Thymus (tissue), 11 donors: ENCODE measurements at regions not wholly inside any gene's neighbourhood (a gene's known extent, or its start where the extent isn't known, plus 50 kb on each side); places are given as distances from the start of the nearest gene placed in this dataset.

Experiments
- DNase-seq, 9 donors: peaks; one replicate each; pipeline ENCODE4 v3.0.0-alpha.2; 2013; ENCODE audit warnings: low spot score in 9 of 9, low read depth in 6 of 9, missing footprints in 1 of 9
- H3K27ac ChIP-seq, 2 donors: one replicate each; pipeline ENCODE4 v1.5.1; 2013; ENCODE audit warnings: control low read depth in 1 of 2, low read depth in 1 of 2, low read length in 1 of 2, mild to moderate bottlenecking in 1 of 2, moderate library complexity in 1 of 2
- H3K27me3 ChIP-seq, 2 donors: one replicate each; pipeline ENCODE4 v1.5.1; 2013; ENCODE audit warnings: low read length in 1 of 2; ENCODE audit not compliant: control insufficient read depth in 2 of 2, insufficient read depth in 1 of 2
- H3K36me3 ChIP-seq, 2 donors: one replicate each; pipeline ENCODE4 v1.5.1; 2013; ENCODE audit warnings: low read length in 1 of 2, mild to moderate bottlenecking in 1 of 2, moderate library complexity in 1 of 2; ENCODE audit not compliant: control insufficient read depth in 2 of 2, insufficient read depth in 2 of 2
- H3K4me1 ChIP-seq, 2 donors: one replicate each; pipeline ENCODE4 v1.5.1; 2013; ENCODE audit warnings: low read length in 2 of 2; ENCODE audit not compliant: control insufficient read depth in 2 of 2, insufficient read depth in 2 of 2
- H3K4me3 ChIP-seq, 2 donors: one replicate each; pipeline ENCODE4 v1.5.1; 2013; ENCODE audit warnings: low read length in 2 of 2, control low read depth in 1 of 2, mild to moderate bottlenecking in 1 of 2
- H3K9me3 ChIP-seq, 2 donors: one replicate each; pipeline ENCODE4 v1.5.1; 2013; ENCODE audit warnings: low read length in 1 of 2, mild to moderate bottlenecking in 1 of 2; ENCODE audit not compliant: control insufficient read depth in 2 of 2, insufficient read depth in 1 of 2
- WGBS: extraction: QIAGEN DNeasy Blood & Tissue Kit; methylation state at CpG from one replicate; pipeline ENCODE4 v1.1.7; 2013; 5-methylcytosine and 5-hydroxymethylcytosine counted together
- donor health status: healthy.

- Histone ChIP-seq H3K4me3 (no peak overlapping the region), H3K9me3 (no peaks in the 10 kb centered on the region), H3K27me3 (no peaks in the 10 kb centered on the region), H3K4me1 (no peaks in the 10 kb centered on the region), H3K36me3 (no peaks in the 10 kb centered on the region), H3K27ac (no peak overlapping the region)
- WGBS: 80% methylated on average over 6 of the region's 6 CpGs
- no peak for DNase-seq
Observed at GRCh38 chr15:96270581-96271172, 59.8 kb upstream of the NR2F2 start.

GRCh38 chr15:96272427-96272826 is 58.1 kb upstream of the NR2F2 start:
- 94% methylated on average over 1 of the region's 1 CpG for WGBS
- DNase-seq: no peak
- H3K36me3 ChIP-seq: no peaks in the 10 kb centered on the region

GRCh38 chr15:96273317-96274086 is 57.0 kb upstream of the NR2F2 start:
- Histone ChIP-seq H3K9me3 (no peaks in the 10 kb centered on the region), H3K27me3 (no peaks in the 10 kb centered on the region), H3K27ac (no peak overlapping the region), H3K4me3 (no peak overlapping the region), H3K4me1 (no peaks in the 10 kb centered on the region), H3K36me3 (no peaks in the 10 kb centered on the region)
- no peak for DNase-seq
- 89% methylated on average over 15 of the region's 15 CpGs for WGBS

More at GRCh38 chr15:96272427-96272826, 58.1 kb upstream of the NR2F2 start:
- no peaks in the 10 kb centered on the region for H3K4me1 ChIP-seq
- H3K9me3 ChIP-seq: no peaks in the 10 kb centered on the region
- H3K27me3 ChIP-seq: no peaks in the 10 kb centered on the region
- H3K27ac ChIP-seq: no peak overlapping the region
- no peak overlapping the region for H3K4me3 ChIP-seq

- Histone ChIP-seq H3K4me3 (no peak overlapping the region), H3K4me1 (no peaks in the 10 kb centered on the region), H3K27ac (no peak overlapping the region), H3K27me3 (no peaks in the 10 kb centered on the region), H3K9me3 (no peaks in the 10 kb centered on the region), H3K36me3 (no peaks in the 10 kb centered on the region)
- no peak for DNase-seq
- WGBS: 80% methylated on average over 7 of the region's 7 CpGs
Observed at GRCh38 chr15:96274087-96274440, 56.4 kb upstream of the NR2F2 start.

GRCh38 chr15:96274698-96275097 is 55.8 kb upstream of the NR2F2 start:
- Histone ChIP-seq H3K4me1 (no peaks in the 10 kb centered on the region), H3K27ac (no peak overlapping the region), H3K4me3 (no peak overlapping the region), H3K9me3 (no peaks in the 10 kb centered on the region), H3K27me3 (no peaks in the 10 kb centered on the region), H3K36me3 (no peaks in the 10 kb centered on the region)
- DNase-seq: no peak
- WGBS: 82% methylated on average over 2 of the region's 2 CpGs

- Histone ChIP-seq H3K4me3 (no peak overlapping the region), H3K36me3 (no peaks in the 10 kb centered on the region), H3K27ac (no peak overlapping the region), H3K9me3 (no peaks in the 10 kb centered on the region), H3K4me1 (no peaks in the 10 kb centered on the region), H3K27me3 (no peaks in the 10 kb centered on the region)
- WGBS: 83% methylated on average over 4 of the region's 4 CpGs
- DNase-seq: no peak
Observed at GRCh38 chr15:96276438-96277210, 53.9 kb upstream of the NR2F2 start.
